Kidney tubule cell (primary cell): ENCODE measurements at regions not wholly inside any gene's neighbourhood (a gene's known extent, or its start where the extent isn't known, plus 50 kb on each side); places are given as distances from the start of the nearest gene placed in this dataset.

Source experiments
- DNase-seq: peaks from one replicate; pipeline ENCODE4 v3.0.0-alpha.2; 2018; ENCODE audit warnings: low spot score

DNA sequence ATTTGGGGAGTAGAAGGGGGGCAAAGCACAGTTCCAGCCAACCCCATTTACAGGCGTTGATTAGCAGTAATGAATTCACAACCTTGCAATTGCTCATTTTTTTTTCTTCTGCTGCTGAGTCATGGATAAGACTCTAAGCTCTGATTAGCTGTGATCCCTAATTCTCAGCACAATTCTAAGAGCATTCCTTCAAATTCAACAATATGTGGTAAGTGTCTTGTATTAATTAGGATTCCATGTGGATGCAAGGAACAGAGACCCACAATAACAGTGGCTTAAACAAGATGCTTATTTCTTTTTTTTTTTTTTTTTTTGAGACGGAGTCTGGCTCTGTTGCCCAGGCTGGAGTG lies 133.4 kb downstream of the PALM2AKAP2 start:
- no peak for DNase-seq

- peak; percentile 71 for DNase-seq
Observed at GRCh38 chr9:109914280-109915027, 134.5 kb downstream of the PALM2AKAP2 start.

- no peak for DNase-seq
Observed at GRCh38 chr9:109916316-109916715, 136.3 kb downstream of the PALM2AKAP2 start.

GRCh38 chr9:109918339-109919163 lies 138.6 kb downstream of the PALM2AKAP2 start:
- no peak for DNase-seq

GRCh38 chr9:109919736-109920408 lies 139.9 kb downstream of the PALM2AKAP2 start:
- DNase-seq: no peak

DNA sequence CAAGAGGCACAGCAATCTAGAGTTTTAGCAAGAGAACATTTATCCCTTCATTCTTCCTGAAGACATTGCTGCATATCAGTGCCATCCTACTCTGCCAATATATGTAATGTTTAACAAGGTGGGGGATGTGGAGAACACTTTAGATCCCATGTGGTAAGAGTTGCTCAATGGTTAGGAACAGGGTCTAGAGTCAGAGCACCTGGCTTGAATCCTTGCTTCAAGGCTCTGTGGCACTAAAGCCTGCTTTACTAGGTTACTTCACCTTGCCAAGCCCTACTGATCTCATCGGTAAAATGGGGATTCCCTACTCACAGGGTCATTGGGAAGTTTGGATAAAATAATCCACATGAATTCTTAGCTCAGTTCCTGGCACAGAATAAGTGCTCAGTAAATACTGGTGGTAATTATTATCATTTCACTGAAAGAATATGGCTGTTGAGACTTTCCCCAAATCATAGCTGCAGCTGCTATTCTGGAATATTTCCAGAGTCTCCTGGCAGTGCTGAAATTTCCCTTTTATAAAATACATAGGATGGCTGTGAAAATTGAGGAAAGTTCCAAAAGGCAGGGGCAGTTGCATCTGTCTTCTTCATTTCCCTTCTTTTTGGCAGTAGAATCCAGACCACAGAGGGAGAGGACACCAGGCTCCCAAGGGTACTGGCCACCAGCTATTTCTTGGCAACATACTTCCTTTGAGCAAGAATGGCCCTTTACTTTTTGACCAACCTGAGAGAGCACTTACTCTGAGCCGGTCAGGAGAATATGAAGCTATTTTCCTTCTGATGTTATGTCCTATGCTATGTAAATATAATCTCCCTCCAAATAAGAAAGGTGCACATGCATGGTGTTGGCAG lies 142.8 kb downstream of the PALM2AKAP2 start:
- DNase-seq: peak; percentile 38

GRCh38 chr9:109923471-109923760 lies 143.4 kb downstream of the PALM2AKAP2 start:
- no peak for DNase-seq

GRCh38 chr9:109923806-109924205 lies 143.8 kb downstream of the PALM2AKAP2 start:
- DNase-seq: no peak

- no peak for DNase-seq
Observed at GRCh38 chr9:109925799-109926198, 145.8 kb downstream of the PALM2AKAP2 start.

- DNase-seq: no peak
Observed at GRCh38 chr9:109926421-109926869, 146.4 kb downstream of the PALM2AKAP2 start.

- no peak for DNase-seq
Observed at GRCh38 chr9:109931623-109932022, 151.6 kb downstream of the PALM2AKAP2 start.

GRCh38 chr9:109934136-109934856 lies 154.3 kb downstream of the PALM2AKAP2 start:
- DNase-seq: no peak

- DNase-seq: peak; percentile 22
Observed at GRCh38 chr9:109934857-109935215, 154.8 kb downstream of the PALM2AKAP2 start.

- peak; percentile 25 for DNase-seq
Observed at GRCh38 chr9:109935406-109936087, 155.5 kb downstream of the PALM2AKAP2 start.

DNA sequence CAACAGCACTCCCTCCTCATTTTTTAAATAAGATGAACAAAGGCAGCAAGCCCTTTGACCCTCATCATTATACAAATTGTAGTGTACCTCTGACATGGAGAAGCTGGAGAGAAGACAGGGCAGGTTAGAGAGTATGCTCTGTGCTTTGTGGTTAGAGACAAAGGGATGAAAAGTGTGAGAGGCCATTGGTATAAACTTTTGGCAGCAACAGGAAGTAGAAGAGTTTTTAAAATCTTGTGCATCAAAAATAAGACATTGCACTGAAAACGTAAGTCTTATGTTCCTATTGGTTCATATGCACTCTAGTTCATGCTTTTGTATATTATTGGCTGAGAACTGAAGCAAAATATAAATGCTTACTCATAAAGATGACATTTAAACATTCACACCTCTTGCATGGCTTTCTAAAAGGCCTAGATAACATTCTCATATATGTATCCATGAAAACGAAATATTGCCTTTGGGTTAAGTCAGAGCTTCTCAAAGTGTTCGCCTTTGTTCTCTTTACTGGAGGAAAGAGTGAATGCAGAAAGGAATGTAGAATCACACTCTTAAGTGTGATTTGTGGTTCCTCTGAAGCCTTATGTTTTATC lies 158.0 kb downstream of the PALM2AKAP2 start:
- no peak for DNase-seq

DNA sequence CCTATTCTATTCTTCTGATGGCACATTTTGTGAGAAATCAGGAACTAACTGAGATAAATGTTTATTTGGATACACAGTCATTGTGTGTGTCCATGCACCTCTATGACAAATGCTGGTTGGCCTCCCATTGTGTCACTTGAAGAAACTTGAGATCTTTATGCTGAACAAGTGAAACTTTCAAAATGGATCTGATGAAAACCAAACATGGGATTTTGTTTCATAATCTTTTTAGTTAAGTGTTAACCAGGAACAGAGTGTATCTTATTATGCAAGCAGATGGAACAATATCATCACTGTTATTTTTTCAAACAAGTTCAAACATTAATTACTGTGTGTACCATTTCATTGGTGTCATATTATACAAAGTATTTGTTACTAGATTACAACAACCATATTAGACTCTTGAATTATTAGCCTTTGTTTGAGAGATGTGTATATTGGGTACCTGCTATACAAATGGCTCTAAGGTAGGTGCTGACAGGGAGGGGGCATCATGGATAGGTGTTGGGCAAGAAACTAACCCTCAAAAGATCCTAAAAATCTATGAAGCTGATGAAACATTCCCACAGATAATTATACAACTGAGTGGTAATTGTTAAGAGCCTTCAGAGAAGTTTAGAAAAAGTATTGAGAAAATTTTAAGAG lies 159.8 kb downstream of the PALM2AKAP2 start:
- DNase-seq: no peak

DNA sequence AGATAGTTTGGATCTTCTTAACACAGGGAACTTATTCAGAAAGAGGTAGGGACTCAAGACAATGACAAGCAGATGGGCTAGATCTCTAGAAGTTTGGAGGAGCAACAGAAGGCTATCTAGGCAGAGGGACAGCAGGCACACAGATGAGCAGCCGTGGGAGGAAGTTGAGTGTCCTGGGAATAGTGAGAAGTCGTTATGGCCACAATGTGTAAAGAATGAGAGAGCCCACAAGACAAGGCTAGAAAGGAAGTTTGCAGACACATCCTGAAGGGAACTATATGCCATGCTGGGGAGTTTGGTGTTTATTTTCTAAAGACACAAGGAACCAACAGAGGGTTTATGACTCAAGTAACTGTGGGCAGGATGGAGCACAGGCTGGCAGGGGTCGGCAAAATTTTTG lies 160.6 kb downstream of the PALM2AKAP2 start:
- no peak for DNase-seq

DNA sequence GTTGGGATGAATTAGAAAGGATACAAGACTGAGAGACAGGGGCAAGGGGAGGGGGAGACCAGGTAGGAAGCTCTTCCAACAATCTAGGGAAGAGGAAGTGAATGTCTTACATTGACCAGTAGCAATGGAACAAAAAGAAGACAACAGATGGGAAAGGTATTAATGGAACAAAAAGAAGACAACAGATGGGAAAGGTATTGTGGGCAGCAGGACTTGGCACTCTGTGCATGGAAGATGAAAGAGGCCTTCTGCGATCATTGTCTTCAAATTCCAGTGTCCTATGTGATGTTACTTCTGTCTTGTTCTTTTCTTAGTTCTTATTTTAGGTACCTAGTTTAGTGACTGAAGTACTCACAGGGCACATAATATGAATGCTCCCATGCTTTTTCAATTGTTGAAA lies 161.8 kb downstream of the PALM2AKAP2 start:
- no peak for DNase-seq

DNA sequence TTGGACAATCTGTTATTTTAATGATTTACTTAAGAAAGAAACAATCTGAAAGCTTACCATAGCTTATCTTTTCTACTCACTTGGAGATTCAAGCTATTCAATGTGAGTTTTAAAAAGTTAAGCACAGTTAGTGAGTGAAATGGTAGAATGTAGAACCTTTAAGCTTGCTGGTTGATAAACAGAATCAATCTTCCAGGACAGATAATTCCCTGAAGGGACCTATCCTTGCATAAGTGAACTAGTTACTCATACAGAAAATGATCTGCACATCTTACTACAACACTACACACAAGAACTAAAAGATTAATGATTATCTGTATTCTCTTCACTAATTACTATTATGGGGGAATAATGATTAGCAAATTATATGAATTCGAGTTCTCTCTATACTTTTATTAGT lies 165.6 kb downstream of the PALM2AKAP2 start:
- no peak for DNase-seq

- DNase-seq: no peak
Observed at GRCh38 chr9:109948453-109948852, 168.5 kb downstream of the PALM2AKAP2 start.
